ENCODE measurements at regions not wholly inside any gene's neighbourhood (a gene's known extent, or its start where the extent isn't known, plus 50 kb on each side); places are given as distances from the start of the nearest gene placed in this dataset.

DNA sequence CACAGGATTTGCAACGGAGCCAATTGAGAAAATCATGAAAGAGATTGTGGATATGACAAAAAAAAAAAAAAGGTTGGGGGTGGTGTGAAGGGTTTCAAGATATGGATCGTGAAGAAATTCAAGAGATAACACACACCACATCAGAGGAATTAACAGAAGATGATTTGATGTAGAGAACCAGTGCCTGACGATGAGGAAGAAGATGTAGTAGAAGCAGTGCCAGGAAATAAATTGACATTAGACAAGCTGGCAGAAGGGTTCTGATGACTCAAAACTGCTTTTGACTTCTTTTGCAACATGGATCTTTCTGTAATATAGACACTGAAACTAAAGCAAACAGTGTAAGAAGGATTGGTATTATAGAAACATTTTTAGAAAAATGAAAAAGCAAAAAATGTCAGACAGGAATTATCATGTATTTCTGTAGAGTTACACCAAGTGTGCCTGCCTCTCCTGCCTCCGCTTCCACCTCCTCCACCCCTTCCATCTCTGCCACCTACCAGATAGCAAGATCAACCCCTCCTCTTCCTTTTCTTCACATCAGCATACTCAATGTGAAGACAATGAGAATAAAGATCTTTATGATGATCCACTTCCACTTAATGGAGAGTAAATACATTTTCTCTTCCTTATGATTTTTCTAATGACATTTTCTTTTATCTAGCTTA lies 127.5 kb upstream of the OTUD4 start:
- intact Hi-C loops (cut with DNase I, micrococcal nuclease) = no loop called here
- TF ChIP-seq, protein P1, sequence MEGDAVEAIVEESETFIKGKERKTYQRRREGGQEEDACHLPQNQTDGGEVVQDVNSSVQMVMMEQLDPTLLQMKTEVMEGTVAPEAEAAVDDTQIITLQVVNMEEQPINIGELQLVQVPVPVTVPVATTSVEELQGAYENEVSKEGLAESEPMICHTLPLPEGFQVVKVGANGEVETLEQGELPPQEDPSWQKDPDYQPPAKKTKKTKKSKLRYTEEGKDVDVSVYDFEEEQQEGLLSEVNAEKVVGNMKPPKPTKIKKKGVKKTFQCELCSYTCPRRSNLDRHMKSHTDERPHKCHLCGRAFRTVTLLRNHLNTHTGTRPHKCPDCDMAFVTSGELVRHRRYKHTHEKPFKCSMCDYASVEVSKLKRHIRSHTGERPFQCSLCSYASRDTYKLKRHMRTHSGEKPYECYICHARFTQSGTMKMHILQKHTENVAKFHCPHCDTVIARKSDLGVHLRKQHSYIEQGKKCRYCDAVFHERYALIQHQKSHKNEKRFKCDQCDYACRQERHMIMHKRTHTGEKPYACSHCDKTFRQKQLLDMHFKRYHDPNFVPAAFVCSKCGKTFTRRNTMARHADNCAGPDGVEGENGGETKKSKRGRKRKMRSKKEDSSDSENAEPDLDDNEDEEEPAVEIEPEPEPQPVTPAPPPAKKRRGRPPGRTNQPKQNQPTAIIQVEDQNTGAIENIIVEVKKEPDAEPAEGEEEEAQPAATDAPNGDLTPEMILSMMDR (IDR thresholded peaks at IDR 0.05) = no peak
- Histone ChIP-seq H3K9me3 (no peaks in the 10 kb centered on the region), H3K36me3 (ENCODE audit: low read depth) (no peaks in the 10 kb centered on the region), H3K4me3 (no peak overlapping the region), H3K4me1 (ENCODE audit: low read depth) (no peaks in the 10 kb centered on the region)
- ATAC-seq (no peak), DNase-seq (no peak)

GRCh38 chr4:145307120-145307519 lies 126.7 kb upstream of the OTUD4 start:
- no peak for DNase-seq
- no peak for ATAC-seq
- TF ChIP-seq, protein P1 (IDR thresholded peaks at IDR 0.05) = no peak
- no peak overlapping the region for H3K4me3 ChIP-seq
- H3K9me3 ChIP-seq = no peaks in the 10 kb centered on the region
- H3K36me3 ChIP-seq (ENCODE audit: low read depth) = no peaks in the 10 kb centered on the region
- H3K4me1 ChIP-seq (ENCODE audit: low read depth) = no peaks in the 10 kb centered on the region
- intact Hi-C loops (cut with DNase I, micrococcal nuclease) = no loop called here

DNA sequence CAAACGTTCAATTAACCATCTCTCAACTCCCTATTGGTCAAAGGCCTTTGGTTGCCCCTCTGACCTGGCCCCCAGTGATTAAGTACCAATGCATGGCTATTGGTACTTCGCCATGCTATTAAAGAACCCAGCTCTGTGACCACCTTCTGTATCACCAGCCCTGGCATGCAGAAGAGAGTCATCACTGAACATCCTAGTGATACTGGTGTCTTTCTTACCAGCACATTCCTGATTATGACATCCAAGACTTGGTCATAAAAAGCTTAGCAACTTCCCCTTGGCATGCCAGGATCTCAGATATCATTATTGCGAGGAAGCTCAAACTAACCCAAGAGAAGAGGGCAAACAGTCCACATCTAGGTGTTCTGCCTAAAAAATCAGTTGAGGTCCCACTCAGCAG lies 122.3 kb upstream of the OTUD4 start:
- DNase-seq (no peak), ATAC-seq (no peak)
- TF ChIP-seq, protein P1 (IDR thresholded peaks at IDR 0.05) = no peak
- Histone ChIP-seq H3K36me3 (ENCODE audit: low read depth) (no peaks in the 10 kb centered on the region), H3K4me3 (no peak overlapping the region), H3K9me3 (no peaks in the 10 kb centered on the region), H3K4me1 (ENCODE audit: low read depth) (no peaks in the 10 kb centered on the region)
- intact Hi-C loops (cut with DNase I, micrococcal nuclease) = no loop called here

DNA sequence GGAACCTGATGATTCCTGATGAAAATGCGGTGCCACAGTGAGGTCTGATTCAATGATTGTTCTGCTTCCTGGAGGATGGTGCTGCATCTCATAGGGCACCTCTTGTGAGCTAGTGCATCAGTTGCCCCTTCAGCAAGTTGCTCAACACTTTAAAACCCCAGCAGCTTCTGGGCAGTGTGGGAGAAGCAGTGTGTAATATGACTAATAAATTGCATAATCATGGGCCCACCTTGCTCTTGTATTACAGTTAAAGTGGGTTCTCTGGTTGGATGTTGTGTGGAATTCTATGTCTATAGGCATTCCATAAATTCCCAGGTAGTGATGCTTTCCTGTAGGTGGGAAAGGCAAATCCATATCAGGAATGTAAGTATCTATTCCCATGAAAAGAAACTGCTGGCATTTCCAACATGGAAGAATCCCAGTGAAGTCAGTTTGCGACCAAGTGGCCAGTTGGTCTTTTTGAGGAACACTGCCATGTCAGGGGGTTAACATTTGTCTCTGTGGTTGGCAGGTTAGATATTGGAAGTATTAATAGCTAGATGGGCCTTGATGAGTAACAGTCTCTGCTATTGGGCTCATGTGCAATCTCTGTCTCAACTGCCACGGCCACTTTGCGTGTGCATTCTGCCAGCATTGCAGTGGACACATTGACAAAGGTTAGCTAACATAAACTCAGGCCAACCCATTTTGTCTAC lies 121.1 kb upstream of the OTUD4 start:
- TF ChIP-seq, protein P1 (IDR thresholded peaks at IDR 0.05) = no peak
- DNase-seq (no peak), ATAC-seq (no peak)
- Histone ChIP-seq H3K9me3 (no peaks in the 10 kb centered on the region), H3K4me3 (no peak overlapping the region), H3K36me3 (ENCODE audit: low read depth) (no peaks in the 10 kb centered on the region), H3K4me1 (ENCODE audit: low read depth) (no peaks in the 10 kb centered on the region)
- intact Hi-C loops (cut with DNase I, micrococcal nuclease) = no loop called here

- TF ChIP-seq, protein P1 (IDR thresholded peaks at IDR 0.05) = no peak
- ATAC-seq = no peak
- no peaks in the 10 kb centered on the region for H3K9me3 ChIP-seq
- no peak overlapping the region for H3K4me3 ChIP-seq
- H3K36me3 ChIP-seq (ENCODE audit: low read depth) = no peaks in the 10 kb centered on the region
- no peaks in the 10 kb centered on the region for H3K4me1 ChIP-seq (ENCODE audit: low read depth)
- intact Hi-C loops (cut with DNase I, micrococcal nuclease) = no loop called here
- no peak for DNase-seq
Observed at GRCh38 chr4:145299380-145300076, 119.1 kb upstream of the OTUD4 start.
